ENCODE measurements at regions not wholly inside any gene's neighbourhood (a gene's known extent, or its start where the extent isn't known, plus 50 kb on each side); places are given as distances from the start of the nearest gene placed in this dataset.
A peak's percentile ranks its signal among the peaks of the same experiment; 100 is the strongest.

- Mint-ChIP-seq H3K36me3 (ENCODE audit: low read depth) (no peaks in the 10 kb centered on the region), H3K27me3 (ENCODE audit: low read depth, poor library complexity) (peaks cover 19% of the 10 kb centered on the region), H3K4me3 (no peak overlapping the region), H3K27ac (no peak overlapping the region), H3K4me1 (peaks cover 17% of the 10 kb centered on the region), H3K9me3 (peaks cover 16% of the 10 kb centered on the region)
- no peak for TF ChIP-seq CTCF (IDR thresholded peaks at IDR 0.05)
- no peak for DNase-seq
Observed at GRCh38 chr2:67067656-67068055, 329.5 kb upstream of the ETAA1 start.

- H3K9me3 Mint-ChIP-seq = peaks cover 16% of the 10 kb centered on the region
- peaks cover 23% of the 10 kb centered on the region for H3K4me1 Mint-ChIP-seq
- DNase-seq = no peak
- no peak for TF ChIP-seq CTCF (IDR thresholded peaks at IDR 0.05)
- no peak overlapping the region for H3K27ac Mint-ChIP-seq
- H3K36me3 Mint-ChIP-seq (ENCODE audit: low read depth) = no peaks in the 10 kb centered on the region
- peaks cover 26% of the 10 kb centered on the region for H3K27me3 Mint-ChIP-seq (ENCODE audit: low read depth, poor library complexity)
- H3K4me3 Mint-ChIP-seq = no peak overlapping the region
Observed at GRCh38 chr2:67070826-67071225, 326.3 kb upstream of the ETAA1 start.

- no peak for TF ChIP-seq CTCF (IDR thresholded peaks at IDR 0.05)
- no peaks in the 10 kb centered on the region for H3K36me3 Mint-ChIP-seq (ENCODE audit: low read depth)
- DNase-seq = no peak
- no peak overlapping the region for H3K4me3 Mint-ChIP-seq
- peaks cover 8% of the 10 kb centered on the region for H3K27me3 Mint-ChIP-seq (ENCODE audit: low read depth, poor library complexity)
- peaks cover 28% of the 10 kb centered on the region for H3K4me1 Mint-ChIP-seq
- peaks cover 11% of the 10 kb centered on the region for H3K9me3 Mint-ChIP-seq
- peak overlapping the region; percentile 19 for H3K27ac Mint-ChIP-seq
Observed at GRCh38 chr2:67075056-67075455, 322.1 kb upstream of the ETAA1 start.

- TF ChIP-seq CTCF (IDR thresholded peaks at IDR 0.05) = no peak
- Mint-ChIP-seq H3K9me3 (peaks cover 16% of the 10 kb centered on the region), H3K4me1 (peaks cover 28% of the 10 kb centered on the region), H3K36me3 (ENCODE audit: low read depth) (peaks cover 3% of the 10 kb centered on the region), H3K27me3 (ENCODE audit: low read depth, poor library complexity) (peaks cover 8% of the 10 kb centered on the region), H3K4me3 (no peak overlapping the region), H3K27ac (peak overlapping the region; percentile 68)
- no peak for DNase-seq
Observed at GRCh38 chr2:67075530-67076238, 321.4 kb upstream of the ETAA1 start.

- no peak overlapping the region for H3K4me3 Mint-ChIP-seq
- TF ChIP-seq CTCF (IDR thresholded peaks at IDR 0.05) = no peak
- H3K27ac Mint-ChIP-seq = no peak overlapping the region
- peaks cover 8% of the 10 kb centered on the region for H3K27me3 Mint-ChIP-seq (ENCODE audit: low read depth, poor library complexity)
- DNase-seq = peak; percentile 1
- peaks cover 28% of the 10 kb centered on the region for H3K4me1 Mint-ChIP-seq
- peaks cover 8% of the 10 kb centered on the region for H3K36me3 Mint-ChIP-seq (ENCODE audit: low read depth)
- peaks cover 21% of the 10 kb centered on the region for H3K9me3 Mint-ChIP-seq
Observed at GRCh38 chr2:67076239-67076624, 320.9 kb upstream of the ETAA1 start.

GRCh38 chr2:67079729-67080128 lies 317.4 kb upstream of the ETAA1 start:
- H3K27me3 Mint-ChIP-seq (ENCODE audit: low read depth, poor library complexity) = no peaks in the 10 kb centered on the region
- no peak overlapping the region for H3K27ac Mint-ChIP-seq
- H3K4me3 Mint-ChIP-seq = no peak overlapping the region
- H3K9me3 Mint-ChIP-seq = peaks cover 29% of the 10 kb centered on the region
- DNase-seq = no peak
- TF ChIP-seq CTCF (IDR thresholded peaks at IDR 0.05) = no peak
- peaks cover 8% of the 10 kb centered on the region for H3K36me3 Mint-ChIP-seq (ENCODE audit: low read depth)
- H3K4me1 Mint-ChIP-seq = peaks cover 29% of the 10 kb centered on the region

Data from nephron progenitor cell (in vitro differentiated cells).